Stimulated activated CD4-positive, alpha-beta T cell treated with anti-CD3 and anti-CD28 coated beads, Interleukin-12 subunit alpha, Interleukin-12 subunit beta, amount 100 ng/mL, for 4 hours (primary cell): ENCODE measurements at regions not wholly inside any gene's neighbourhood (a gene's known extent, or its start where the extent isn't known, plus 50 kb on each side); places are given as distances from the start of the nearest gene placed in this dataset.
"Not testable (repeated sequence)": the region's sequence is repeated elsewhere in the genome, so short reads cannot be mapped to it uniquely, and the experiment has no call there.

Experiments used
- DNase-seq: peaks from one replicate; pipeline ENCODE4 v3.0.0-alpha.2; 2020

DNA sequence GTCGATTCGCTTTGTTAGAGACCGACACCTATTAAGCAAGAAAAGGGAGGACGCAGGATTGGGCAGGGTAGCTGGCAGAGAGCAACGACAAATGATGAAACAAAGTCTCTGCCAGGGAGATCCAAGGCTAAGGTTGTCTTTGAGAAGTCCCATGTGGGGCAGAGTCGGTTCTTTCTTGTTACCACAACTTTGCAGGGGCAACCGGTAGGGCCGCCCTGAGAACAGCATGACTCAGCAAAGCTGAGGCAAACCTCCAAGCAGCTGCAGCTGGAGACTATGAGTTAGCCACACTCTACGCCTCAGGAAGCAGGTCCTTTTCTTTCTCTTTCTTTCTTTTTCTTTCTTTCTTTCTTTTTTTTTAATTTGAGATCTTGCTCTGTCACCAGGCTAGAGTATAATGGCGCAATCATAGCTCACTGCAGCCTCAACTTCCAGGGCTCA lies 452.3 kb upstream of the ID2 start:
- peak; percentile 10 for DNase-seq

DNA sequence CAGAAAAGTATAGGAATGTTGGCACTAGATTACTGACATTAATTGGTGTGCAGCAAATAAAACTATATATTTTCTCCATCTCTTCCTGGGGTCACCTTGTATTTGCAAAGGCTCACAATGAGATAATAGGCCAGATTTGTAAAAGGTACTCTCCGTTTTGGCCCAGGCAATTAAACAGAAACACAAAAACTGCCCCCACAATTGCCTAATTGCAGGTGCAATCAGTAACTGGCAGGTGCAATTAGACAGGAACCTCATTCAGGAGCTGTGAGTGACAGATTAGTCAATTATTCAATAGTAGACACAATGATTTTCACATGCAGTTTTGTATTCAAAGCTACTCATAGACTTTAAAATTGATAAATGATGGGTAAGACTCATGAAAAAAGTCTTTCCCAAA lies 451.4 kb upstream of the ID2 start:
- DNase-seq = no peak

DNA sequence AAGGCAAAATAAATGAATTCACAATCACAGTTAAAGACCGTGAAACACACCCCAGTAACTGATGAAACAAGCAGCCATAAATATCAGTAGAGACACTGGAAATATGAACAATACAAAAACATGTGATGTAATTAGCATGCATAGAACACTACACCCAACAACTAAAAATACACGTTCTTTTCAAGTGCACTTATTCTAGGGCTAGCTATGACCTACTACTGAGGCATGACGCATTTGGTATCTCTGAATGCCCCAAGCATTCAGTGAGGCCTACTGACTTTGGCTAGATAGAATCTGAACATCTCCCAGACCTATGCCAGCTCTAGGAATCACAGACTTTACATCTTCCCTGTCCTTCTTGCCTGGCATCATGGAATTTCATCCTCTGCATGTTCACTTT lies 450.0 kb upstream of the ID2 start:
- DNase-seq = no peak

DNA sequence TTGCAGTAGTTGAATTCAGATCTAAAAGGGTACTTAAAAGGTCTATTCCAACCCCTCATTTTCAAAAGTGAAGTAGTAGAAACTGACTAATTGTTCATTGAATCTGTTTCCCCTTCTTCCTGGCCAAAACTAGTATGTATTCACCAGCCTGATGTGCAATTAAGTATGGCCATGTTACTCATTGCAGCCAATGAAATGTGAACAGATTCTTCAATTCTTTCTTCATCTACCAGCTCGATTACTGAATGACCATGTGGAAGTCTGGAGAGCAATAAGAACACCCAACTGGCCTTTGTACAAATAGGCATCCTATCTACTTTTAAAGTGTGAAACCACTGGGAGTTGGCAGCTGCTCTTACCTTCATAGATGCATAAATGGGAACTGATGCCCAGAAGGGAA lies 449.0 kb upstream of the ID2 start:
- DNase-seq = no peak

DNA sequence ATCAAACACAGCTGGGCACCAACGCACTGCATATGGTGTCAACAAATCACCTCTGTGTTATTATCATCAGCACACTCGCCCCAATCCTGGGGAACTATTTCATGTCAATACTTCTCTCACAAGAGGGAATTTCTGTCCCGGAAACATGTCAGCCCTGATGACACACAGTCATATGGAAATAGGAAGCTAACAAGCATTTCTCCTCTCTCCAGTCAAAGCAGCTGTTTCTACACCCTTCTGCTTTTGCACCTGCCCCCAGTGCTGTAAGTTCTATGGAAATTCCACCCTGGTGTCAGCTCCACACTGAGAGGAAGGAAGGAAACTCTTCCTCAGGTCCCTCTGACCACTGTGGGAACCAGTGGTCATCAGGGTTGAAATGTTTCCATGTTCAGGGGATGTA lies 447.6 kb upstream of the ID2 start:
- no peak for DNase-seq

DNA sequence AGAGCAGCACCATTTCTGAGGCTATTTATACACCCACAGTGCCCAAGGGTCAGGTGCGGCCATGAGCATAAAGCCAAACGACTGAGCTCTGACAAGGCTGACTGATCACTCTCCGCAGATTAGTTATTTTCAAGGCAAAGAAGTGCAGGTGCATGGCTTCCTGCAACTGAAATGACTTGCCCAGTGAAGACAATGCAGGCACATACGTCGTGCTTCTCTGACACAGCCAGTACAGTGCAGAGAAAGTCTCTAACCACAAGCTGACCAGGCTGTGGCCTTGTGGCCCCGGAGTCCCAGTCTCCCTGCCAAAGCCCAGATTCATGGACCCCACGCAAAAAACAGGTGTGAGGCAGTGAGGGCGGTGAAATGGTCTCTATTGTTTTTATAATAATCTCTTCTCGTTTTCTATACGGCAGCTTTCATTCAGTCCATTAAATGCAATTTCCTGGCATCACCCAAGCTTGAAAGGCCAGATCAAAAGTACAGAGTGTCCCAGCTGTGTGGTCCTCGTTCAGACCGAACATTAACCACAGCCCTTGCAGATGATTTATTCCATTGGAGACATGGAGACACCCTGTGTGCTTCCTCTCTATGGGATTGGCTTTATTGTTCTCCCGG lies 447.0 kb upstream of the ID2 start:
- DNase-seq = no peak

DNA sequence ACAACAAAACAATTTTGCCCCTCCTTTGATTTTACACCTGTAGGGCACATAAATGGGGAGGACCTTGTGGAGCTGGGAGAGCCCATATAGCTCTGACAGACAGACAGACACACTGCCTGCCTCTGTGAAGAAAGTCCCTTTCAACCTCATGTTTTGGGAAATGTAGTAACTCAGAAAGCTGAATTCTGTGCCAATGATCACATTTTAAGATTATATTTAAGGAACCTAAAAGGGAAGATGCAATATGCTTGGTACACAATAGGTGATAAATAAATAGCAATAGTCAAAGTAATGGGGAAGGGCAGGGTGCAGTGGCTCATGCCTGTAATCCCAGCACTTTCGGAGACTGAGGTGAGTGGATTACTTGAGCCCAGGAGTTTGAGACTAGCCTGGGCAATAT lies 446.4 kb upstream of the ID2 start:
- DNase-seq = no peak

DNA sequence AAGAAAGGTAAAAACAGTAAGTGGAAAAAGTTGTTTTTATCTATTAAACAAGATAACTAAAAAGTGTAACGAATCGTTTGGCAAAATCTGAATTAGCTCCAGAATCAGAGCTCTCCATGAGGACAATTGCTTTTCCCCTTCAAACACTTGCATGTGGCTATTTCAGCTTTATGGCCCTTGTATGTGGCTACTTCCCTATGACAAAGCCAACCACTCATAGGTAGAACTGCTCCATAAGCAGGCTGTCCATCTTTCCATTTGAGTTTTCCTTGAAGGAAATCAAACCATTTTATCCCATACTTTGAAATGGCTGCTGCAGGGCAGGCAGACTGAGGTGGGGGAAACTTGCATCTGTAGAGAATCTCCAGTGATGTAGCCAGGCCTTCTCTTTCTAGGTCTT lies 445.5 kb upstream of the ID2 start:
- DNase-seq = no peak

DNA sequence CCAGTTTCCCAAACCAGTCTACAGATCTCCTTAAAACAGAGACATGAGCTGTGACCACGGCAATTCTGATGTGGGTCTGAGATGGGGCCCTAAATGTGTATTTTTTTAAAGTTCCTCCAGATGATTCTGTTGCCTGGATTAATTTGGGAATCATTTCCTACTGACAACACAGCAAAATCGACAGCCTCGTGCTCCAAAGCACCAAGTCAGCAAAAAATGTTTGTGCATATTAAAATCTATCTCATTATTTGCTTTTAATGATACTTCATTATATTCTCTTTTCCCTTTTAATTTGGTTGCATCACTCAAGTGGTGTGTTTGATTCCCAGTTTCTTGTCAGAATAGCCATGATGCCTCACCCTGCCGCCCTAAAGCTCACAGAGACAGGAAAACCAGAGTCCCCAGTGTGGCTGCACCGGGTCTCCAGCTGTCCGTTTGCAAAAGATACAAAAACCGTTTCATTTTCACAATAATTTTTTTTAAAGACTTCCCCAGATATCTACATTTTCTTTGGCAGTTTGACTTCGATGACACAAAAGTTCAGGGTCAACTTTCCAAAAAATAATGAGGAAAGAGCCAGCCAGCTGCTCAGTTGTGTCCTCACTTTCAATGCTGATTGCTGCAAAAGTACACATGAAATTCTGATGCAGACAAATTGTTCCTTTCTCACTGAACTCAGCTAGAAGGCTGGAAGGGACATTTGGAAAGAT lies 443.2 kb upstream of the ID2 start:
- DNase-seq = no peak

DNA sequence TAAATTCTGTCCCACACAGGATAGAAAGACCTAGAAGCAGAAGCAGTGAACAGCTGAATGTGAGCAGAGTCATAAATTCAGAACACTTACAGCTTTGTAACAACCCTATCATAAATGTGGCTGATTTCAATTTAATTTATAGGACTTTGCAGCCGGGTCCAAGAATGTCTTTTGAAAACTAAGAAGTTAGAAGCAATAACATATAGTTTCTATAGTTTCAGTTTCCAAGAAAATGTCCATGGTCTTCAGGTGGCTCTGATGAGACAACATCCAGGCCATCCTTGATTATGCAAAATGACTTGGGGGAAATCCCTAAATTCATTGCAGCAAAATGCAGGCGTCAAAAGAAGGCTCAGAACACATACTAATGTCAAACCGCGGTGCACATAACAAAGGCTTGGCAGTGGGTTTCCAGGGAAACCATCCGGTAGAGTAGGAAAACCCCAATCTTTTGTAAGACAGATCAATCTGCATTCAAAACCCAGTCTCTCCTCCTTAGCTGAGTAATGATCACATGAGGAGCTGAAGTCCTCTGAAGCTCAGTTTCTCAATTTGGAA lies 442.2 kb upstream of the ID2 start:
- no peak for DNase-seq

DNA sequence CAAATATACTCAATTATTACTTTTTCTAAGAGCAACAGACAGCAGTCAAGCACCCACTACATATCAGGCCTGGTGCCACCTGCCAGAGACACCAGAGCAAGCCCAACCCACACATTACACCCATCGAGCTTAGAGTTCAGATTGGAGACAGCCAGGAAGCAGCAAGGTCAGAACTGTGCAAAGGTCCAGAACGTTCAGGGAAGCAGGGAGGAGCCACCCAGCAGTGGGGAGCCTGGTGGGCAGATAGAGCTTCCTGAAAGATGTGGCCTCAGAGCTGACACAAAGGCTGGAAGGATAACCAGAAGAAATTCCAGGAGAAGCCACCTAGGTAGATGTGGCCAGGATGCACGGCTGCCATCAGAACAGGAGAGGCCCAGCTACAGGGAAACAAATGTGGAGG lies 440.5 kb upstream of the ID2 start:
- no peak for DNase-seq

DNA sequence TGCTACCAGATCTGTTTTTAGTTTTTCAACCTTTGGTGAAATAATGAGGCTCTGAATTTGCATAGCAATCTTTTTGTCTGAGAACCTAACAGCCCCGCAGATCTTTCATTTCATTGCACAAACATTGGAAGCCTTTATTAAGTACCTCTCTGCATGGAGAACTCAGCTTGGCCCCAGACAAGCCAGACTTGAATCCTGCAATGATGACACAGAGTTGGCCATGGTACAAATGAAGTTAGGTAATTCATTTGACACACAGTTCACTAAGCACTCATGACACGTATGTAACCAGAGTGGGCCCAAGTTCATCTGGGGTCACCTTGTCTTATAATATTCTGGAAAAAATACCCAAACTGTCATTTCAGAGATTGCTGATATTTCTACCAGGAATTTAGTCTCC lies 439.1 kb upstream of the ID2 start:
- no peak for DNase-seq

DNA sequence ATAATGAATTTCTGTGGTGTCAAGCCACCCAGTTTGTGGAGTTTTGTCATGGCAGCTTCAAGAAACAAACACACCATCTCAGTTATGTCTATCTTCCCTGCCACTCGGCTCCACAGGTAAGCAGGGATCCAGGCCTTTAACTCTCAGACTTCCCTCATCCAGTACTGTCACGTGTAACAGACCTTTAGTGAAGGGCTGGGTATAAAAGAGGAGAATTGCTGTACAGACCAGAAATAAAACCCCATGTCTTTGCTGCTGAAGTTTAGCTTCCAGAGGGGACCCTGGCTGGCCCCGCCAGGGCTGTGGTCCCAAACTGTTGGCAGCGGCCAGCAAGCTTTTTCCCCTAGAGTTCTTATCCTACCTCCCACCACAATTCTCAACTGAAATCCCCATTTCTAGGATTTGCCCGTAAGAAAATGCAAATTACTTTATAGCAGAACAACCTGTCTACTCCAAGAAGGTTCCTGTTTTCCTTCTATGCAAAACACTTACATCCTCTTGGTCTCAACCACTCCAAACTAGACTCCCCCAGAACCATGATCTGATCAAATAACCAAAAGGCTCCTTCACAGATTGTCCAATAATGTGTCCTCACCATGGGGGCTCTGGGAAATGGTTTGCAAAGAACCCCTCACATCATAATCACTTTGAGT lies 438.0 kb upstream of the ID2 start:
- no peak for DNase-seq

DNA sequence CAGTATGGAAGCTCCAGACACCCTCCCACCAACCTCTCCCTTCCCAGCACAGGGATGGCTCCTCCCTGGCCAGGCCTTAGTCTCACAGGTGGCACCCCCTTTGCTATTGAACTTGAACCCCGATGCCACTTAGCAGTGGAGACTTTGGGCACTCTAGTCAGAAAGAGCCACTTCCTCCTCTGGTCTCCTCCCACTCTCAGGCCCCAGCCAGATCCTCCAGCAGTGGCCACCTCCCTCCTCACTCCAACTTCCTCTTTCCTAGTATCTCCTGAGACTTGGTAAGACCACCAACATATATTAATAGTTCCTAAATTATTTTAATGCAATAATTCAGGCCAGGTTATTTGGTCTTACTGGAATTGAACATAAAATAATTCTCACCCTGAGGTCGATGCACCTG lies 437.2 kb upstream of the ID2 start:
- DNase-seq = no peak

DNA sequence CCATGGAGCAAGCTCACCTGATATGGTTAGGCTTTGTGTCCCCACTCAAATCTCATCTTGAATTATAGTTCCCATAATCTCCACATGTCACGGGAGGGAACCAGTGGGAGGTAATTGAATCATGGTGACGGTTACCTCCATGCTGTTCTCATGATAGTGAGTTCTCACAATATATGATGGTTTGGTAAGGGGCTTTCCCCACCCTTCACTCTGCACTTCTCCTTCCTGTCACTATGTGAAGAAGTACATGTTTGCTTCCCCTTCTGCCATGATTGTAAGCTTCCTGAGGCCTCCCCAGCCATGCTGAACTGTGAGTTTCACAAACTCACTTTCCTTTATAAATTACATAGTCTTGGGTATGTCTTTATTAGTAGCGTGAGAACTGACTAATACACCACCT lies 435.7 kb upstream of the ID2 start:
- no peak for DNase-seq

DNA sequence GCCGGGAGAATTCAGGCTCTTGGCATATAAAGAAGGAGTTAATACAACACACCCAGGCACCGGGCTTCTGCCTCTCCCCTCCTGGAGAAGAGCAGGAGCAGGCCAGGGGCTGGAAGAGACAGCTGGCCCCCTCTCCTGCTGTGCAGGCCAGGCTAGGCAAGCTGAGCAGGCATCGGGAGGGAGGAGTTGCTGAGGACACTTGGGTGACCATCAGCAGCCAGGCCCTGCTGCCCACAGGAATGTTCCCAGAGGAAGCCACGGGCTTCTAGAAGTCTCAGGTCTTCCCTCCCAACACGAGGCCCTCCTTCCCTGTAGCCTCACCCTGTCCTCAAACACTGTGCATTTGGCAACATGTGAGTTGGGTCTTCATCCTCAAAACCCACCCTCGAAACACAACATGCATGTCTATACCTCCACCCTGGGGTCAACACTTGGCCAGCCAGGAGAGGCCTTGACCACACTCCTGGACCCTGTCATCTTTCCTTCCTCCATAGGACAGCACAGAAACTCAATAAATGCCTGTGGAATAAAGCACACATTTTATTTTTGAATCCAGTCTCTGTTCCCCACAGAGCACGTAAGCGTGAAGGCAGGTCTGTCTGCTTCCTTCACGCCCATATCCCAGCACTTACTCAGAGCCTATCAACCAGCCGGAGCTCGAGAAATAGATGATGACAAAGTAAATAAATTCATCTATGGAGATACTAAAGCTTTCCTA lies 433.8 kb upstream of the ID2 start:
- no peak for DNase-seq

DNA sequence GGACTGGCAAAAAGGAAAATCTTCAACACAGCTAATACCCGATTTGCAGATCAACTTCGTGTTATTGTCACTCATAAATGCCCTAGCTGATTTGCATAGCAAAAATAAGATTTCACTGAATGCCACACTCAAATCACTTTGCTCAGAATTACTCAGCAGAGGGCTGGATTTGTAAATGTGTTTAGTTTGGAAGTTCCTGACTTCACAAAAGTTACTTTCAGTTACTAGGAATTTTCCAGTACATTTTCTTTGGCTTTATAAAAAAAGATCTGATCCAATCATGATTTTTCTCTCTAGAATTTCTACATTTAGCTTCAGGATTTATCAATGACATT lies 433.3 kb upstream of the ID2 start:
- no peak for DNase-seq

DNA sequence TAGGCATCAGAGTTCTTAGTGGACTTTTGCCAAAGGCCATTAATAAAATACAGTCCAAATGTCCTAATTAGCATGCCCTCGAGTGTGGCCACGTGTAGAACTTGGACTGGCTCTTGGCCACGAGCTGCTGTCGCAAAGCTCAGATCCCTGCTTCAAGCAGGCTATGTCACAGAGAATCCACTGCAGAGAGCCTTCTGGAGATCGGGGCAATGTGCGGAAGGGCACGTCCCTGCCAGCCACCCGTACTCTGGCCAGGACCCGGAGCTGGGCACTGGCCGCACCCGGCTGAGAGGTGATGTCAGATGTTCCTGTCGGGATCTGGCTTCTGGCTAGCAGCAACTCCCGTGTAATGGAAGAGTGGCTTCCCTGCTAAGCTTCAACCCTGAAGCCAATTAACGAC lies 432.7 kb upstream of the ID2 start:
- no peak for DNase-seq

DNA sequence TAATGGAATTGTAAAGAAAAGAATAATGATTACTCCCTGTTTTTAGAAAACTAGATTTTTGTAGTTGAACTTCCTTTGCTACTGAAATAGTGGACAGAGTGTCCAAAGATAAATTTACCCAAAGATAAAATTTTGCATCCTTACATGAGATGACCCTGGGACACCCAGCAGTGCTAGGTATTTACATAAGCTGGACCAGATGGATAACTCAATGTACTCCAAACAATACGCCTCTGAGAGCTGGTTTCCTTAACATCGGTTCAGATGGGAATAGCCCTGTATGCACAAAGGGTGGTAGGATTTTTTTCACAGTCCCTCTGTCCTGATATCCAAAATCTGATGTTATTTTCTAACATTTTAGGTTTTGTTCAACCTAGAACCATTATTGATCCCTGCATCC lies 432.1 kb upstream of the ID2 start:
- DNase-seq = no peak

DNA sequence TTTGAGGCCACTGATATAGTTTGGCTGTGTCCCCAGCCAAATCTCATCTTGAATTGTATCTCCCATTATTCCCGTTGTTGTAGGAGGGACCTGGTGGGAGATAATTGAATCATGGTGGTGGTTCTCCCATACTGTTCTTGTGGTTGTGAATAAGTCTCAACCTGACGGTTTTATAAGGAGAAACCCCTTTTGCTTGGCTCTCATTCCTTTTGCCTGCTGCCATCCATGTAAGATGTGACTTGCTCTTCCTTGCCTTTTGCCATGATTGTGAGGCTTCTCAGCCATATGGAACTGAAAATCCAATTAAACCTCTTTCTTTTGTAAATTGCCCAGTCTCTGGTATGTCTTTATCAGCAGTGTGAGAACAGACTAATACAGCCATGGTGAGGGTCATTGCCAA lies 431.6 kb upstream of the ID2 start:
- not testable (repeated sequence) for DNase-seq

DNA sequence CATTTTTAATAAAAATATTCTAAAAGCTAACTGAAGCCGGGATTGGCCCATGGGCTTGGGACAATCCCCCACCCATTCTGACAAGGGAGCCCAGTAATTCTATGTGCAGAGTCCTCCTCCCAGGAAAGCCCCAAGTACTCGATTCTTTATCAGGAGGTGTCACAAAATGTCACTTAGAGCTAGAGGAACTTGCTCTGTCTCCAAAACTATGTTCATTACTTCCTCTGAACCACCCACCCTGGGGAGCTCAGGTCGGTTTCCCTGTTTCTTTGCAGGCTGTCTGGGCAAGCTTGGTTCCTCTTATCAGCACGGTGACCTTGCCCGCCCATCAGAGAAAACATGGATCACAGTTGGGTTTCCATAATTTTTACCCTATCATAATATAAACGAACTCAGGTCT lies 430.6 kb upstream of the ID2 start:
- no peak for DNase-seq

DNA sequence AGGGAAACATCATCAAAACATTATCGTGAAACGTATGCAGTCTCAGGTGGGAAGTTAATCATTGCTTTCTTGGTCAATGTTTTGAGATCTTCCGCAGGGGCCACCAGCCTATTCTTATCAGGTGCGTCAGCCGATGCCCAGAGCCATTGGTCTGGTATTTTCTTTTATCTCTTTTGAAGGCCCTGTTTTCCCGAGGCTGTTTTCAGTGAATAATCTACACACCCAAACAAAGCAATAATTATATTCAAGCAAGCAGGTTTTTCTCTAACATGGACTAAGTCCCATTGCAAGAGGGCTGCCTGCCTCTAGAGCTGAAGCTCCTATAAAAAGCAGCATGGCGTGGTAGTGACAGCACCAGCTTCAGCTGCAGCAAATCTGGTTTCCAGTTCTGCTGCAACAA lies 430.0 kb upstream of the ID2 start:
- DNase-seq = no peak

DNA sequence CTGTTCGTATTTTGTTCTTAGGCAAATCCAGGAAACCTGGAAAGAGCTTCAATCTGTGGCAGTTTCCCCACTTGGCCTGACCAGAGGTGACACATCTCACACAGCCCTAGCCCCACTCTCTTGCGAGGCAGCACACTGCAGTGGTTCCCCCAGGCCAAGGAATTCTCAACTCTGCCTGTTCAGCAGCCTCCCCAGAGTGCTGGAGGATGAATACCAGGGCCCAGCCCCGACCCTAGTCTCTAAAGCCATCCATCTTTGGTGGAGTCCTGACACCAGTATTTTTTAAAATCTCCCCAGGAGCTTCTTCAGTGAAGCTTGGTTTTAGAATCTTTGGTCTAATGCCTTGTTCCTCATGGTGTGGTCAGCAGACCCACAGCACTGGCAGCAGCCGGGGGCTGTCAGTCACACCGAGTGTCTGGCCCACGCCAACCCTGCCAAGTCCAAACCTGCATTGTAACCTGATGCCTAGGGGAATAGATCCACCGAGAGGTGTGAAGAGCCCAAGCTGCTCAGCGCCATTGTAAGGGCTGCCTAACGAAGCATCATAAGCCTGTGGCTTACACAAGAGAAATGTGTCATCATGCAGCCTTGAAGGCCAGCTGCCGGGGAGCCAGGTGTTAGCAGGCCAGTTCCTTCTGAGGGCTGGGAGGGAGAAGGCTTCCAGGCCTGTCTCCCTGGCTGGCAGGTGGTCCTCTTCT lies 428.7 kb upstream of the ID2 start:
- no peak for DNase-seq
